ENCODE measurements at regions not wholly inside any gene's neighbourhood (a gene's known extent, or its start where the extent isn't known, plus 50 kb on each side); places are given as distances from the start of the nearest gene placed in this dataset.

DNA sequence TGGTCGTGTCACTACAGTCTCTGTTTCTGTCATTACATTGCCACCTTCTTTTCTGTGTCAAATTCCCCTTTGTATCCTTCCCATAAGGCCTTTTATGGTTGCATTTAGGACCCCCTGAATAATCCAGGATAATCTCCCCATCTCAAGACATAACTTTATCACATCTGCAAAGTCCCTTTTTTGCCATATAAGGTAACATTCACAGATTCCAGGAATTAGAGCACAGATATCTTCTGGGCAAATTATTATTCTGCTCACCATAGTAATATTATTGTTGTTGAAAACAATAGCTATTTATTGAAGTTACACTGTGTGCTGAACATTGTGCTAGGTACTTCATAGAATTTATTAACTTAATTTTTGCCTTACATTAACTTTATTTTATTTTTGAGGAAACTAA, 159.1 kb downstream of the TFAP2B start:
- peaks cover 14% of the 10 kb centered on the region for H3K4me1 Mint-ChIP-seq
- no peak for ATAC-seq
- no peaks in the 10 kb centered on the region for H4K20me1 ChIP-seq (replicated peaks; ENCODE audit: insufficient read depth)
- DNase-seq (ENCODE audit: low spot score): no peak
- H3K4me2 ChIP-seq: no peak overlapping the region
- H3K27me3 Mint-ChIP-seq (ENCODE audit: insufficient read depth, low read depth, poor library complexity): no peaks in the 10 kb centered on the region
- H3K9me2 ChIP-seq (ENCODE audit: insufficient read depth): no peaks in the 10 kb centered on the region
- no peak overlapping the region for H3K4me3 Mint-ChIP-seq
- H3K9me3 Mint-ChIP-seq: no peaks in the 10 kb centered on the region
- H3K4me3 ChIP-seq: no peak overlapping the region
- H3K79me2 ChIP-seq (replicated peaks; ENCODE audit: insufficient read depth): no peaks in the 10 kb centered on the region
- H3K36me3 Mint-ChIP-seq (ENCODE audit: low read depth): no peaks in the 10 kb centered on the region
- no peak overlapping the region for H3K27ac Mint-ChIP-seq
- TF ChIP-seq EZH2 (IDR thresholded peaks at IDR 0.05; ENCODE audit: low read depth, unreplicated experiment) (no peak), JUNB (IDR thresholded peaks at IDR 0.05; ENCODE audit: unreplicated experiment) (no peak), NANOG (IDR thresholded peaks at IDR 0.05; ENCODE audit: borderline replicate concordance) (no peak), ZNF331 (CRISPR knock-in tag; IDR thresholded peaks at IDR 0.05; ENCODE audit: low read depth) (no peak), EZH2phosphoT487 (IDR thresholded peaks at IDR 0.05; ENCODE audit: unreplicated experiment) (no peak), CREB1 (CRISPR knock-in tag; IDR thresholded peaks at IDR 0.05; ENCODE audit: low read depth) (no peak), POLR2AphosphoS5 (IDR thresholded peaks at IDR 0.05; ENCODE audit: low read depth) (no peak), ZNF114 (CRISPR knock-in tag; IDR thresholded peaks at IDR 0.05) (no peak)
- TF ChIP-seq, protein P1, sequence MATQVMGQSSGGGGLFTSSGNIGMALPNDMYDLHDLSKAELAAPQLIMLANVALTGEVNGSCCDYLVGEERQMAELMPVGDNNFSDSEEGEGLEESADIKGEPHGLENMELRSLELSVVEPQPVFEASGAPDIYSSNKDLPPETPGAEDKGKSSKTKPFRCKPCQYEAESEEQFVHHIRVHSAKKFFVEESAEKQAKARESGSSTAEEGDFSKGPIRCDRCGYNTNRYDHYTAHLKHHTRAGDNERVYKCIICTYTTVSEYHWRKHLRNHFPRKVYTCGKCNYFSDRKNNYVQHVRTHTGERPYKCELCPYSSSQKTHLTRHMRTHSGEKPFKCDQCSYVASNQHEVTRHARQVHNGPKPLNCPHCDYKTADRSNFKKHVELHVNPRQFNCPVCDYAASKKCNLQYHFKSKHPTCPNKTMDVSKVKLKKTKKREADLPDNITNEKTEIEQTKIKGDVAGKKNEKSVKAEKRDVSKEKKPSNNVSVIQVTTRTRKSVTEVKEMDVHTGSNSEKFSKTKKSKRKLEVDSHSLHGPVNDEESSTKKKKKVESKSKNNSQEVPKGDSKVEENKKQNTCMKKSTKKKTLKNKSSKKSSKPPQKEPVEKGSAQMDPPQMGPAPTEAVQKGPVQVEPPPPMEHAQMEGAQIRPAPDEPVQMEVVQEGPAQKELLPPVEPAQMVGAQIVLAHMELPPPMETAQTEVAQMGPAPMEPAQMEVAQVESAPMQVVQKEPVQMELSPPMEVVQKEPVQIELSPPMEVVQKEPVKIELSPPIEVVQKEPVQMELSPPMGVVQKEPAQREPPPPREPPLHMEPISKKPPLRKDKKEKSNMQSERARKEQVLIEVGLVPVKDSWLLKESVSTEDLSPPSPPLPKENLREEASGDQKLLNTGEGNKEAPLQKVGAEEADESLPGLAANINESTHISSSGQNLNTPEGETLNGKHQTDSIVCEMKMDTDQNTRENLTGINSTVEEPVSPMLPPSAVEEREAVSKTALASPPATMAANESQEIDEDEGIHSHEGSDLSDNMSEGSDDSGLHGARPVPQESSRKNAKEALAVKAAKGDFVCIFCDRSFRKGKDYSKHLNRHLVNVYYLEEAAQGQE (IDR thresholded peaks at IDR 0.05; ENCODE audit: unreplicated experiment): no peak
- TF ChIP-seq, protein P2, sequence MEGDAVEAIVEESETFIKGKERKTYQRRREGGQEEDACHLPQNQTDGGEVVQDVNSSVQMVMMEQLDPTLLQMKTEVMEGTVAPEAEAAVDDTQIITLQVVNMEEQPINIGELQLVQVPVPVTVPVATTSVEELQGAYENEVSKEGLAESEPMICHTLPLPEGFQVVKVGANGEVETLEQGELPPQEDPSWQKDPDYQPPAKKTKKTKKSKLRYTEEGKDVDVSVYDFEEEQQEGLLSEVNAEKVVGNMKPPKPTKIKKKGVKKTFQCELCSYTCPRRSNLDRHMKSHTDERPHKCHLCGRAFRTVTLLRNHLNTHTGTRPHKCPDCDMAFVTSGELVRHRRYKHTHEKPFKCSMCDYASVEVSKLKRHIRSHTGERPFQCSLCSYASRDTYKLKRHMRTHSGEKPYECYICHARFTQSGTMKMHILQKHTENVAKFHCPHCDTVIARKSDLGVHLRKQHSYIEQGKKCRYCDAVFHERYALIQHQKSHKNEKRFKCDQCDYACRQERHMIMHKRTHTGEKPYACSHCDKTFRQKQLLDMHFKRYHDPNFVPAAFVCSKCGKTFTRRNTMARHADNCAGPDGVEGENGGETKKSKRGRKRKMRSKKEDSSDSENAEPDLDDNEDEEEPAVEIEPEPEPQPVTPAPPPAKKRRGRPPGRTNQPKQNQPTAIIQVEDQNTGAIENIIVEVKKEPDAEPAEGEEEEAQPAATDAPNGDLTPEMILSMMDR (conservative IDR thresholded peaks at IDR 0.05; ENCODE audit: low read depth in 2 of 2): no peak
- H3F3A ChIP-seq (replicated peaks; ENCODE audit: low read depth): no peaks in the 10 kb centered on the region
- H3K36me3 ChIP-seq (ENCODE audit: insufficient read depth): no peaks in the 10 kb centered on the region
- H2AFZ ChIP-seq: no peak overlapping the region
- peaks cover 7% of the 10 kb centered on the region; the same call in 1 of the 2 replicates for H3K4me1 ChIP-seq (ENCODE audit: insufficient read depth)
- no peak overlapping the region for H3K27ac ChIP-seq (ENCODE audit: low read depth)
- H3K27me3 ChIP-seq (ENCODE audit: insufficient read depth): no peaks in the 10 kb centered on the region
